OCI-LY3 (cell line): ENCODE measurements at regions not wholly inside any gene's neighbourhood (a gene's known extent, or its start where the extent isn't known, plus 50 kb on each side); places are given as distances from the start of the nearest gene placed in this dataset.

ENCODE experiments used
- H2AFZ ChIP-seq: fragments of 200-600, 300-600 bp; shearing (Covaris generic); 2 replicates; pipeline ENCODE4 v1.6.0; 2014; ENCODE audit warnings: antibody characterized with exemption, low read depth, low read length
- H3K27ac ChIP-seq: fragments of 200-600, 300-600 bp; sonication (generic); 2 replicates; pipeline ENCODE4 v1.5.1; 2014; ENCODE audit warnings: mild to moderate bottlenecking, low read length, moderate library complexity, mixed read lengths
- H3K27me3 ChIP-seq: fragments of 200-600, 300-600 bp; sonication (generic); 2 replicates; pipeline ENCODE4 v1.6.1; 2014; ENCODE audit warnings: low read depth, low read length, mixed read lengths
- H3K36me3 ChIP-seq: fragments of 200-600, 300-600 bp; sonication (generic); replicated peaks from 2 replicates; pipeline ENCODE3; 2014; ENCODE audit warnings: low read depth, low read length, mixed read lengths
- H3K4me1 ChIP-seq: fragments of 300-600, 200-600 bp; sonication (generic); 2 replicates; pipeline ENCODE4 v1.6.1; 2014; ENCODE audit warnings: low read length, mixed read lengths
- H3K4me2 ChIP-seq: fragments of 200-600, 300-600 bp; sonication (generic); 2 replicates; pipeline ENCODE4 v1.6.1; 2014; ENCODE audit warnings: low read length, mixed read lengths
- H3K4me3 ChIP-seq: fragments of 300-600, 200-600 bp; sonication (generic); 2 replicates; pipeline ENCODE4 v1.5.1; 2014; ENCODE audit warnings: antibody characterized with exemption, mild to moderate bottlenecking, low read length, moderate library complexity
- H3K79me2 ChIP-seq: fragments of 300-600, 200-600 bp; shearing (Covaris generic); 2 replicates; pipeline ENCODE4 v1.6.1; 2014; ENCODE audit warnings: mild to moderate bottlenecking, low read length, mixed read lengths
- H3K9ac ChIP-seq: fragments of 300-600, 200-600 bp; shearing (Covaris generic); 2 replicates; pipeline ENCODE4 v1.6.0; 2014; ENCODE audit warnings: mild to moderate bottlenecking, low read length, moderate library complexity
- H3K9me3 ChIP-seq: fragments of 200-600, 300-600 bp; shearing (Covaris generic); 2 replicates; pipeline ENCODE4 v1.6.1; 2014; ENCODE audit warnings: low read length, mixed read lengths; ENCODE audit not compliant: insufficient read depth
- H4K20me1 ChIP-seq: fragments of 200-600, 300-600 bp; sonication (generic); 2 replicates; pipeline ENCODE4 v1.6.1; 2016; ENCODE audit warnings: low read length, mixed read lengths; ENCODE audit not compliant: insufficient read depth
- CTCF ChIP-seq: fragments of 200-600, 300-600 bp; sonication (generic); IDR thresholded peaks from 2 replicates; pipeline ENCODE4 v1.5.1; 2014; ENCODE audit warnings: antibody characterized with exemption, low read length, low read depth
- EZH2phosphoT487 ChIP-seq: fragments of 200-600 bp; shearing (Covaris generic); IDR thresholded peaks from 2 replicates; pipeline ENCODE4 v1.6.1; 2018; ENCODE audit warnings: antibody characterized with exemption, mixed run types, low read depth

DNA sequence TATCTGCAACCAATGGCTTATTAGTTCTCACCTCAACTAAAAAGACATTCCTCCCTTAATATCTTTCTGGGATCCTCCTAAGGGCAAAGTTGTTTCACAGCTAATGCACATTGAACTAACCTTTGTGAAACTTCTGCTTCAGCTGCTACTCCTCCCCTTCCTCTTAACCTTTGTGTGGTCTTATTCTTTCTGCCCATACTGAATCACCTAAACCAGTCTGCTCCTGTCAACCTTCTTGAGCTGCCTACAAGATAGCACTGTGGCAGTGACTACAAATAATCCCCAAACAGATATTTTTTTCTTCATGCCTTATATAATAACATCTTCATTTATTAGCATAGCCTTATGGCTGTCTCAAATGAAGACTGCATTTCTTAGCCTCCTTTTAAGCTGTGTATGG is 1077.4 kb upstream of the ATXN7L3B start:
- H3K4me1 ChIP-seq: no peaks in the 10 kb centered on the region
- no peaks in the 10 kb centered on the region for H3K9me3 ChIP-seq
- H2AFZ ChIP-seq: no peak overlapping the region
- TF ChIP-seq EZH2phosphoT487 (no peak), CTCF (no peak)
- no peak overlapping the region for H3K4me2 ChIP-seq
- H3K9ac ChIP-seq: no peak overlapping the region
- H3K27me3 ChIP-seq: no peaks in the 10 kb centered on the region
- no peaks in the 10 kb centered on the region for H3K36me3 ChIP-seq
- no peak overlapping the region for H3K4me3 ChIP-seq
- H3K79me2 ChIP-seq: no peaks in the 10 kb centered on the region
- H4K20me1 ChIP-seq: no peaks in the 10 kb centered on the region
- no peak overlapping the region for H3K27ac ChIP-seq

DNA sequence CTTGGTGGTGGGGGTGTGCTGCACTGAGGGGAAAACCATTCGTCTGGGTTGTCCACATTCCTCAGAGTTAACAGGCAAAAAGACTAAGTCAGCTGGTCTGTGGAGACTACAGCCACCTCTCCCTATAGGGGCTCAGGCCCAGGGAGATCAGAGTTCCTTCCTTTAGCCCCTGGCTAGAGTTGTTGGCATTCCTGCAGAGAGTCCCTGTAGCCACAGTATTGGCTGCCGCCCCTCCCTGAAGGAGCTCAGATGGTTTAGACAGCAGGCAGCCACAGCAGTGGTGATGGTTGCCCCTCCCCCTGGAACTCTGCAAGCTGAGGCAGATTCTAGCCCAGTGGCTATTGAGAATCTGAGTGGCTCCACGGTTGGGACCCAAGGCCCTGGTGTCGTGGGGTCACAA is 1072.5 kb upstream of the ATXN7L3B start:
- no peaks in the 10 kb centered on the region for H3K79me2 ChIP-seq
- H3K4me3 ChIP-seq: no peak overlapping the region
- no peak overlapping the region for H3K4me2 ChIP-seq
- H3K4me1 ChIP-seq: no peaks in the 10 kb centered on the region
- H4K20me1 ChIP-seq: no peaks in the 10 kb centered on the region
- H3K9me3 ChIP-seq: no peaks in the 10 kb centered on the region
- no peak overlapping the region for H2AFZ ChIP-seq
- no peak overlapping the region for H3K27ac ChIP-seq
- TF ChIP-seq EZH2phosphoT487 (no peak), CTCF (no peak)
- no peaks in the 10 kb centered on the region for H3K27me3 ChIP-seq
- no peak overlapping the region for H3K9ac ChIP-seq
- H3K36me3 ChIP-seq: no peaks in the 10 kb centered on the region

DNA sequence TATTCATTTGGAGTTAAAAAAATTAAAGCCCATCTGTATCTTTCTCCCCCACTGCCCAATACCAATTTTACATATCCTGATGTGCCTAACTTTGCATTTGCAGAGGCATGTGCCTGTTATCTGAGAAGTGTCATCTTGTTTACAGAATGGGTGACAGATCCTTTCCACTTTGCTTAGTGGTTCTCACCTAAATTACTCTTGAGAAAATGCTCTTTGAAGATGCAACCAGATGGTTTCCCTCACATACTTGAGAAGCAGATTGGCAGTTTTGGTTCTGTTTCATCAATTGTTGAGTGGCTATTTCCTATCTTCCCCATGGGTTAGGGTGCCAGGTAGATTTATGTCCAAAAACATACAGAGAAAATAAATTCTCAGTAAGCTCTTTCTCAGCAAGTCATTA is 1051.4 kb upstream of the ATXN7L3B start:
- Histone ChIP-seq H3K9me3 (peaks cover 6% of the 10 kb centered on the region; the same call in 1 of the 2 replicates), H2AFZ (no peak overlapping the region), H3K27ac (no peak overlapping the region), H3K27me3 (no peaks in the 10 kb centered on the region), H4K20me1 (no peaks in the 10 kb centered on the region), H3K36me3 (no peaks in the 10 kb centered on the region), H3K4me3 (no peak overlapping the region), H3K4me1 (peaks cover under 1% of the 10 kb centered on the region; the same call in 1 of the 2 replicates), H3K9ac (no peak overlapping the region), H3K79me2 (no peaks in the 10 kb centered on the region), H3K4me2 (no peak overlapping the region)
- no peak for TF ChIP-seq CTCF
- TF ChIP-seq EZH2phosphoT487: no peak

- H3K27me3 ChIP-seq: no peaks in the 10 kb centered on the region
- H3K9ac ChIP-seq: no peak overlapping the region
- no peaks in the 10 kb centered on the region for H3K79me2 ChIP-seq
- no peaks in the 10 kb centered on the region for H3K36me3 ChIP-seq
- no peaks in the 10 kb centered on the region for H3K4me1 ChIP-seq
- H3K4me2 ChIP-seq: no peak overlapping the region
- H2AFZ ChIP-seq: no peak overlapping the region
- no peak overlapping the region for H3K27ac ChIP-seq
- H4K20me1 ChIP-seq: no peaks in the 10 kb centered on the region
- H3K4me3 ChIP-seq: no peak overlapping the region
- no peaks in the 10 kb centered on the region for H3K9me3 ChIP-seq
- TF ChIP-seq EZH2phosphoT487 (no peak), CTCF (no peak)
Observed at GRCh38 chr12:73506611-73507010, 1031.0 kb upstream of the ATXN7L3B start.
